ENCODE measurements at regions not wholly inside any gene's neighbourhood (a gene's known extent, or its start where the extent isn't known, plus 50 kb on each side); places are given as distances from the start of the nearest gene placed in this dataset.
A peak's percentile ranks its signal among the peaks of the same experiment; 100 is the strongest.
"Not testable (repeated sequence)": the region's sequence is repeated elsewhere in the genome, so short reads cannot be mapped to it uniquely, and the experiment has no call there.

GRCh38 chr1:81529014-81529413 is 271.7 kb upstream of the ADGRL2 start:
- no peak overlapping the region for H3K4me3 ChIP-seq
- no peaks in the 10 kb centered on the region for H3K9me3 ChIP-seq (replicated peaks)
- H3K27me3 ChIP-seq, result no peaks in the 10 kb centered on the region
- H3K4me1 ChIP-seq, result no peaks in the 10 kb centered on the region
- DNase-seq, result peak in 1 of 2 experiments; percentile 15
- no peak overlapping the region for H3K27ac ChIP-seq
- no peaks in the 10 kb centered on the region for H3K36me3 ChIP-seq

GRCh38 chr1:81525085-81525484 is 275.6 kb upstream of the ADGRL2 start:
- H3K9me3 ChIP-seq (replicated peaks), result no peaks in the 10 kb centered on the region
- no peaks in the 10 kb centered on the region for H3K4me1 ChIP-seq
- no peak for DNase-seq
- no peaks in the 10 kb centered on the region for H3K36me3 ChIP-seq
- no peak overlapping the region for H3K4me3 ChIP-seq
- H3K27ac ChIP-seq, result no peak overlapping the region
- no peaks in the 10 kb centered on the region for H3K27me3 ChIP-seq

- Histone ChIP-seq H3K9me3 (replicated peaks) (no peaks in the 10 kb centered on the region), H3K27ac (no peak overlapping the region), H3K4me3 (no peak overlapping the region), H3K4me1 (no peaks in the 10 kb centered on the region), H3K36me3 (no peaks in the 10 kb centered on the region), H3K27me3 (no peaks in the 10 kb centered on the region)
- no peak for DNase-seq
These were observed 280.7 kb upstream of the ADGRL2 start for GRCh38 chr1:81519987-81520386.

GRCh38 chr1:81517987-81518386 is 282.7 kb upstream of the ADGRL2 start:
- H3K4me3 ChIP-seq, result no peak overlapping the region
- no peaks in the 10 kb centered on the region for H3K9me3 ChIP-seq (replicated peaks)
- H3K36me3 ChIP-seq, result no peaks in the 10 kb centered on the region
- no peak for DNase-seq
- H3K27me3 ChIP-seq, result no peaks in the 10 kb centered on the region
- 0 out of 2 replicates have a peak, but pooled peaks cover 4% of the 10 kb centered on the region for H3K4me1 ChIP-seq
- no peak overlapping the region for H3K27ac ChIP-seq

GRCh38 chr1:81513796-81514354 is 286.9 kb upstream of the ADGRL2 start:
- H3K9me3 ChIP-seq (replicated peaks), result no peaks in the 10 kb centered on the region
- DNase-seq, result peak; percentile 30 to 62
- no peaks in the 10 kb centered on the region for H3K36me3 ChIP-seq
- H3K27ac ChIP-seq, result no peak overlapping the region
- H3K4me3 ChIP-seq, result no peak overlapping the region
- H3K27me3 ChIP-seq, result no peaks in the 10 kb centered on the region
- H3K4me1 ChIP-seq, result 0 out of 2 replicates have a peak, but pooled peaks cover 4% of the 10 kb centered on the region

GRCh38 chr1:81512252-81513003 is 288.3 kb upstream of the ADGRL2 start:
- H3K27me3 ChIP-seq, result no peaks in the 10 kb centered on the region
- 0 out of 2 replicates have a peak, but pooled peaks cover 4% of the 10 kb centered on the region for H3K4me1 ChIP-seq
- no peaks in the 10 kb centered on the region for H3K36me3 ChIP-seq
- no peak overlapping the region for H3K4me3 ChIP-seq
- H3K9me3 ChIP-seq (replicated peaks), result no peaks in the 10 kb centered on the region
- H3K27ac ChIP-seq, result no peak overlapping the region
- no peak for DNase-seq

GRCh38 chr1:81511281-81511680 is 289.5 kb upstream of the ADGRL2 start:
- H3K4me3 ChIP-seq, result no peak overlapping the region
- H3K9me3 ChIP-seq (replicated peaks), result no peaks in the 10 kb centered on the region
- H3K36me3 ChIP-seq, result no peaks in the 10 kb centered on the region
- no peak overlapping the region for H3K27ac ChIP-seq
- H3K4me1 ChIP-seq, result 0 out of 2 replicates have a peak, but pooled peaks cover 4% of the 10 kb centered on the region
- DNase-seq, result no peak
- no peaks in the 10 kb centered on the region for H3K27me3 ChIP-seq

GRCh38 chr1:81510701-81511100 is 290.0 kb upstream of the ADGRL2 start:
- no peaks in the 10 kb centered on the region for H3K36me3 ChIP-seq
- 0 out of 2 replicates have a peak, but pooled peaks cover 4% of the 10 kb centered on the region for H3K4me1 ChIP-seq
- no peak overlapping the region for H3K4me3 ChIP-seq
- no peaks in the 10 kb centered on the region for H3K9me3 ChIP-seq (replicated peaks)
- no peaks in the 10 kb centered on the region for H3K27me3 ChIP-seq
- no peak for DNase-seq
- H3K27ac ChIP-seq, result no peak overlapping the region

GRCh38 chr1:81509594-81509993 is 291.1 kb upstream of the ADGRL2 start:
- DNase-seq, result no peak
- Histone ChIP-seq H3K27me3 (no peaks in the 10 kb centered on the region), H3K27ac (no peak overlapping the region), H3K36me3 (no peaks in the 10 kb centered on the region), H3K9me3 (replicated peaks) (no peaks in the 10 kb centered on the region), H3K4me1 (0 out of 2 replicates have a peak, but pooled peaks cover 4% of the 10 kb centered on the region), H3K4me3 (no peak overlapping the region)

- no peaks in the 10 kb centered on the region for H3K9me3 ChIP-seq (replicated peaks)
- no peaks in the 10 kb centered on the region for H3K36me3 ChIP-seq
- H3K27ac ChIP-seq, result no peak overlapping the region
- H3K4me1 ChIP-seq, result no peaks in the 10 kb centered on the region
- no peak for DNase-seq
- H3K27me3 ChIP-seq, result no peaks in the 10 kb centered on the region
- no peak overlapping the region for H3K4me3 ChIP-seq
These were observed 294.0 kb upstream of the ADGRL2 start for GRCh38 chr1:81506699-81507098.

- H3K9me3 ChIP-seq (replicated peaks), result no peaks in the 10 kb centered on the region
- no peaks in the 10 kb centered on the region for H3K36me3 ChIP-seq
- H3K4me3 ChIP-seq, result no peak overlapping the region
- no peaks in the 10 kb centered on the region for H3K4me1 ChIP-seq
- no peaks in the 10 kb centered on the region for H3K27me3 ChIP-seq
- no peak overlapping the region for H3K27ac ChIP-seq
- DNase-seq, result no peak
These were observed 294.9 kb upstream of the ADGRL2 start for GRCh38 chr1:81505831-81506230.

GRCh38 chr1:81504820-81505219 is 295.9 kb upstream of the ADGRL2 start:
- not testable (repeated sequence) for H3K27me3 ChIP-seq; H3K4me1 ChIP-seq; H3K9me3 ChIP-seq (replicated peaks); H3K36me3 ChIP-seq; DNase-seq; H3K27ac ChIP-seq; H3K4me3 ChIP-seq

- not testable (repeated sequence) for H3K9me3 ChIP-seq (replicated peaks); DNase-seq; H3K4me1 ChIP-seq; H3K4me3 ChIP-seq; H3K27me3 ChIP-seq; H3K36me3 ChIP-seq; H3K27ac ChIP-seq
These were observed 298.0 kb upstream of the ADGRL2 start for GRCh38 chr1:81502705-81503104.

- DNase-seq; H3K27me3 ChIP-seq; H3K9me3 ChIP-seq (replicated peaks); H3K4me3 ChIP-seq; H3K4me1 ChIP-seq; H3K36me3 ChIP-seq; H3K27ac ChIP-seq: not testable (repeated sequence)
These were observed 299.2 kb upstream of the ADGRL2 start for GRCh38 chr1:81501485-81501884.

- Histone ChIP-seq H3K27me3 (no peaks in the 10 kb centered on the region), H3K9me3 (replicated peaks) (no peaks in the 10 kb centered on the region), H3K4me3 (no peak overlapping the region), H3K27ac (no peak overlapping the region), H3K36me3 (no peaks in the 10 kb centered on the region), H3K4me1 (no peaks in the 10 kb centered on the region)
- DNase-seq, result no peak
These were observed 301.2 kb upstream of the ADGRL2 start for GRCh38 chr1:81499487-81499886.
